A549 (cell line): ENCODE measurements at regions not wholly inside any gene's neighbourhood (a gene's known extent, or its start where the extent isn't known, plus 50 kb on each side); places are given as distances from the start of the nearest gene placed in this dataset.
A peak's percentile ranks its signal among the peaks of the same experiment; 100 is the strongest.

Experiments used
- ATAC-seq, 2 experiments: fragments of 200-7000 bp in 1 of 2; fragments of >200 bp in 1 of 2; cut with Nextera tagmentation in 1 of 2; cut with Tn5 transposase in 1 of 2; 3 replicates each; pipeline versions ENCODE4 v1.8.0 to v1.9.1; 2018 to 2020; ENCODE audit warnings: mild to moderate bottlenecking in 1 of 2, moderate library complexity in 1 of 2
- CTCF ChIA-PET: fragments of 300-600 bp; sonication (Branson Sonifier 250); formaldehyde crosslinking; extraction: SDS; loops from one replicate; lab custom pipeline; 2021; ENCODE audit warnings: antibody characterized with exemption, inconsistent platforms; lab: Yijun Ruan, JAX
- POLR2A ChIA-PET: fragments of 350-600 bp; formaldehyde crosslinking; extraction: SDS; loops from one replicate; lab custom pipeline; 2021; ENCODE audit warnings: antibody characterized with exemption, inconsistent platforms; lab: Yijun Ruan, JAX
- DNase-seq, 2 experiments: peaks; one replicate each; pipeline versions ENCODE4 v3.0.0 to v3.0.0-alpha.2; 2011 to 2016; ENCODE audit warnings: low read depth in 1 of 2, low spot score in 1 of 2
- FAIRE-seq: peaks from 2 replicates; lab custom pipeline; 2011; peaks lifted over from hg19 to GRCh38; lab: Jason Lieb, UNC
- H3K27ac ChIP-seq, 2 experiments: fragments of >200 bp; sonication (Bioruptor Twin); formaldehyde crosslinking; 3 replicates each; pipeline ENCODE4 v1.5.1; 2016 to 2017
- H3K4me1 ChIP-seq: fragments of >200 bp; sonication (Bioruptor Twin); formaldehyde crosslinking; 3 replicates; pipeline ENCODE4 v1.6.1; 2016
- H3K4me2 ChIP-seq: fragments of >200 bp; sonication (Bioruptor Twin); formaldehyde crosslinking; 3 replicates; pipeline ENCODE4 v1.6.1; 2016
- H3K4me3 ChIP-seq: fragments of >200 bp; sonication (Bioruptor Twin); formaldehyde crosslinking; 3 replicates; pipeline ENCODE4 v1.5.1; 2016
- H3K9me3 ChIP-seq: fragments of >200 bp; sonication (Bioruptor Twin); formaldehyde crosslinking; 3 replicates; pipeline ENCODE4 v1.6.1; 2016
- GATA3 ChIP-seq: IDR thresholded peaks from 2 replicates; pipeline ENCODE4 v1.6.1; 2012; ENCODE audit warnings: borderline replicate concordance
- HDAC2 ChIP-seq: fragments of 200-600 bp; sonication (generic); IDR thresholded peaks from 2 replicates; pipeline ENCODE4 v1.6.1; 2016
- HEYL ChIP-seq: fragments of 250-450 bp; sonication (Bioruptor Pico); IDR thresholded peaks from 2 replicates; pipeline ENCODE4 v1.8.0; 2021; ENCODE audit warnings: mild to moderate bottlenecking, moderate library complexity
- HOXA7 ChIP-seq: fragments of 250-450 bp; sonication (Bioruptor Pico); IDR thresholded peaks from 2 replicates; pipeline ENCODE4 v1.5.0; 2020; ENCODE audit warnings: mild to moderate bottlenecking, moderate library complexity
- HOXB13 ChIP-seq: fragments of 250-450 bp; sonication (Bioruptor Pico); IDR thresholded peaks from 2 replicates; pipeline ENCODE4 v1.5.0; 2020; ENCODE audit warnings: low read depth, mild to moderate bottlenecking, moderate library complexity
- HOXB5 ChIP-seq: fragments of 250-450 bp; sonication (Bioruptor Pico); IDR thresholded peaks from 2 replicates; pipeline ENCODE4 v1.5.0; 2020; ENCODE audit warnings: mild to moderate bottlenecking, moderate library complexity
- JUN ChIP-seq, 2 experiments: fragments of >200 bp; sonication (Bioruptor Twin); formaldehyde crosslinking; IDR thresholded peaks; 2 replicates in 1 of 2; 3 replicates in 1 of 2; pipeline ENCODE4 v1.6.1; 2016 to 2017
- POLR2AphosphoS2 ChIP-seq: conservative IDR thresholded peaks from 2 replicates; pipeline ENCODE4 v1.6.1; 2012; ENCODE audit warnings: low read length, improper control_type of control experiment, inconsistent platforms
- RCOR1 ChIP-seq: fragments of 150-350 bp; IDR thresholded peaks from 2 replicates; pipeline ENCODE4 v1.6.1; 2014; ENCODE audit warnings: antibody characterized with exemption, low read length, low read depth
- SMC3 ChIP-seq: fragments of >200 bp; sonication (Bioruptor Twin); formaldehyde crosslinking; IDR thresholded peaks from 3 replicates; pipeline ENCODE4 v1.6.1; 2018; ENCODE audit warnings: inconsistent platforms
- TFCP2L1 ChIP-seq: fragments of 250-450 bp; sonication (Bioruptor Pico); IDR thresholded peaks from 2 replicates; pipeline ENCODE4 v1.5.0; 2021; ENCODE audit warnings: mild to moderate bottlenecking
- ZNF302 ChIP-seq: fragments of 250-450 bp; sonication (Bioruptor Pico); IDR thresholded peaks from 2 replicates; pipeline ENCODE4 v1.9.0; 2021; ENCODE audit warnings: inconsistent platforms, mild to moderate bottlenecking, moderate library complexity
- WGBS: methylation state at CpG from one replicate; pipeline ENCODE4 v1.1.6; 2017; ENCODE audit errors: missing lambda C conversion rate; 5-methylcytosine and 5-hydroxymethylcytosine counted together
- TF ChIP-seq, protein P1 (sequence below): fragments of 450-650 bp; IDR thresholded peaks from 2 replicates; pipeline ENCODE4 v1.6.1; 2014; ENCODE audit warnings: antibody characterized with exemption
- TF ChIP-seq, protein P2 (sequence below): fragments of 250-450 bp; sonication (Bioruptor Pico); IDR thresholded peaks from 2 replicates; pipeline ENCODE4 v1.5.0; 2020; ENCODE audit warnings: low read depth, mild to moderate bottlenecking, moderate library complexity
- TF ChIP-seq, protein P3 (sequence below): IDR thresholded peaks from 2 replicates; pipeline ENCODE4 v1.6.1; 2012; ENCODE audit warnings: low read depth, borderline replicate concordance
- TF ChIP-seq, protein P4 (sequence below): fragments of >200 bp; sonication (Bioruptor Twin); formaldehyde crosslinking; IDR thresholded peaks from 2 replicates; pipeline ENCODE4 v1.6.1; 2016

DNA sequence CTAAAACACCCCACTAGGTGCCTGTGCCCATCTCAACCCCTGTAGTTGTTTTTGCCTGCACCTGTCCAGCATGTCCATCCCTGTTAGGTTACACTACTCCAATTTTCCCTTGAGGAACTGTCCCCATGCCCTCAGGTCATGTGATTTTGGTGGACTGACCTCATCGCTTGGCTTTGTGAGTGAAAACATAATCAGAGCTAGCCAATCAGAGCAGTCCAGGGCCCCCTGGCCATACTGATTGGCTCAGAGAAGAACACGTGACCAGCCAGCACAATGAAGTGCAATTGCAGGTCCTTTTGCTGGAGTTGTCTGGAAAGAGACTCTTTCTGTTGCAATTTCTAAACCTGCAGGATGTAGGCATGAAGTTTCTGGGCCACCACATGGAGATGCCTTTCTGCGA, 303.3 kb upstream of the PROX1 start:
- WGBS, result 28% methylated on average over 3 of the region's 3 CpGs
- FAIRE-seq, result no peak
- Histone ChIP-seq H3K9me3 (no peaks in the 10 kb centered on the region), H3K4me2 (no peak overlapping the region), H3K4me1 (no peaks in the 10 kb centered on the region), H3K27ac (no peak overlapping the region), H3K4me3 (no peak overlapping the region)
- ChIA-PET POLR2A (no interaction called here), CTCF (interaction anchor here (0.7 kb wide), 1 partner anchor 29 kb away, joined by 3 read pairs; no protein-coding TSS in a partner anchor)
- no peak for ATAC-seq
- DNase-seq, result no peak
- TF ChIP-seq HOXB13, result no peak
- TF ChIP-seq, protein P1, sequence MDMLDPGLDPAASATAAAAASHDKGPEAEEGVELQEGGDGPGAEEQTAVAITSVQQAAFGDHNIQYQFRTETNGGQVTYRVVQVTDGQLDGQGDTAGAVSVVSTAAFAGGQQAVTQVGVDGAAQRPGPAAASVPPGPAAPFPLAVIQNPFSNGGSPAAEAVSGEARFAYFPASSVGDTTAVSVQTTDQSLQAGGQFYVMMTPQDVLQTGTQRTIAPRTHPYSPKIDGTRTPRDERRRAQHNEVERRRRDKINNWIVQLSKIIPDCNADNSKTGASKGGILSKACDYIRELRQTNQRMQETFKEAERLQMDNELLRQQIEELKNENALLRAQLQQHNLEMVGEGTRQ, result peak; percentile 46; the same call in 1 of the 2 replicates

DNA sequence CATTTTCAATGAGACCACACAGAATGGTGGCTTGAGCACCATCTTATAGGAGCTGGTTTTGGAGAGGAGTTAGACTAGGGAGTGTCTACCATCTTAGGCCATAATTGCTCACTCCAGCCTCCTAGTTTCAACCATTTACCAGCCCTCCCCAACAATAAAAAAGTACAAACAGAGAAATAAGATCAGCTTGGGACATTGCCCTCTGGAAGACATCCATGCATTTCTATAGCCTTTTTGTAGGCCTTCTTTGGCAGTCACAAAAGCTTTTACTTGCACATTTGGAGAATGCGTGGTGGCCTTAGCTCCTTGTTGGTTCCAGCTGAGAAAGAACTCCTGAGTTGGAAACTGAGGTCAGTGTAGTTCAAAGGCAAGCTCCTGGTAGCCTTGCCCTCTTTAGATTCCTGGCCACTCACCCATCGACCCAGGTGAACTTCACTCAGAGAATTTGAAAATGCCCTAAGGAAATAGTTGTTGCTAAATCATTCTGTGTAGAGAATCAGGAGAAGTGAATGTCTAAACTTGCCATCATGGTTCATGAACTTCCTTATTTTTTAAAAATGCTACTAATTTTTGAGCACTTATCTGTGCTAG, 301.7 kb upstream of the PROX1 start:
- Histone ChIP-seq H3K4me2 (no peak overlapping the region), H3K4me1 (no peaks in the 10 kb centered on the region)
- CTCF ChIA-PET, result interaction anchor here (1.2 kb wide), 1 partner anchor 83 kb away, joined by 4 read pairs; no protein-coding TSS in a partner anchor
- TF ChIP-seq POLR2AphosphoS2 (no peak), HOXB5 (CRISPR knock-in tag) (no peak), GATA3 (no peak), HEYL (CRISPR knock-in tag) (no peak), TFCP2L1 (CRISPR knock-in tag) (no peak), JUN (IDR thresholded peaks at IDR 0.05) (no peak)
- TF ChIP-seq, protein P2, sequence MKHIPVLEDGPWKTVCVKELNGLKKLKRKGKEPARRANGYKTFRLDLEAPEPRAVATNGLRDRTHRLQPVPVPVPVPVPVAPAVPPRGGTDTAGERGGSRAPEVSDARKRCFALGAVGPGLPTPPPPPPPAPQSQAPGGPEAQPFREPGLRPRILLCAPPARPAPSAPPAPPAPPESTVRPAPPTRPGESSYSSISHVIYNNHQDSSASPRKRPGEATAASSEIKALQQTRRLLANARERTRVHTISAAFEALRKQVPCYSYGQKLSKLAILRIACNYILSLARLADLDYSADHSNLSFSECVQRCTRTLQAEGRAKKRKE, result no peak
- TF ChIP-seq, protein P3, sequence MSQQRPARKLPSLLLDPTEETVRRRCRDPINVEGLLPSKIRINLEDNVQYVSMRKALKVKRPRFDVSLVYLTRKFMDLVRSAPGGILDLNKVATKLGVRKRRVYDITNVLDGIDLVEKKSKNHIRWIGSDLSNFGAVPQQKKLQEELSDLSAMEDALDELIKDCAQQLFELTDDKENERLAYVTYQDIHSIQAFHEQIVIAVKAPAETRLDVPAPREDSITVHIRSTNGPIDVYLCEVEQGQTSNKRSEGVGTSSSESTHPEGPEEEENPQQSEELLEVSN, result no peak
- TF ChIP-seq, protein P4, sequence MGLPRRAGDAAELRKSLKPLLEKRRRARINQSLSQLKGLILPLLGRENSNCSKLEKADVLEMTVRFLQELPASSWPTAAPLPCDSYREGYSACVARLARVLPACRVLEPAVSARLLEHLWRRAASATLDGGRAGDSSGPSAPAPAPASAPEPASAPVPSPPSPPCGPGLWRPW, result no peak
- TF ChIP-seq, all 56 proteins: peak for 0
- 7% methylated on average over 2 of the region's 2 CpGs for WGBS
- no peak for FAIRE-seq
- DNase-seq, result no peak
- no peak overlapping the region for H3K4me3 ChIP-seq
- POLR2A ChIA-PET, result no interaction called here
- no peak for ATAC-seq
- H3K27ac ChIP-seq, result no peak overlapping the region
- no peaks in the 10 kb centered on the region for H3K9me3 ChIP-seq

DNA sequence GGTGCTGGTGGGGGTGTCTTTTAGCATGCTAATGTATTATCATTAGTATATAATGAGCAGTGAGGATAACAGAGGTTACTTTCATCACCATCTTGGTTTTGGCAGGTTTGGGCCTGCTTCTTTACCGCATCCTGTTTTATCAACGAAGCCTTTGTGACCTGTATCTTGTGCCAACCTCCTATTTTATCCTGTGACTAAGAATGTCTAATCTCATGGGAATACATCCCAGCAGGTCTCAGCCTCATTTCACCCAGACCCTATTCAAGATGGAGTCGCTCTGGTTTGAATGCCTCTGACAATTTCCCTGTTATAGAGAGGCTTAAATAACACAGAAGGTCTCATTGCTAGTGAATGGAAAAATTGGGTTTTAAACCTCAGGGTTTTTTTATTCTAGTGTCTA, 300.8 kb upstream of the PROX1 start:
- 28% methylated on average over 3 of the region's 3 CpGs for WGBS
- Histone ChIP-seq H3K4me3 (no peak overlapping the region), H3K27ac (no peak overlapping the region), H3K9me3 (no peaks in the 10 kb centered on the region), H3K4me1 (no peaks in the 10 kb centered on the region), H3K4me2 (no peak overlapping the region)
- TF ChIP-seq HOXA7 (CRISPR knock-in tag) (no peak), RCOR1 (no peak), ZNF302 (CRISPR knock-in tag) (no peak)
- POLR2A ChIA-PET, result no interaction called here
- ATAC-seq (no peak), FAIRE-seq (no peak), DNase-seq (no peak)
- CTCF ChIA-PET, result no interaction called here

DNA sequence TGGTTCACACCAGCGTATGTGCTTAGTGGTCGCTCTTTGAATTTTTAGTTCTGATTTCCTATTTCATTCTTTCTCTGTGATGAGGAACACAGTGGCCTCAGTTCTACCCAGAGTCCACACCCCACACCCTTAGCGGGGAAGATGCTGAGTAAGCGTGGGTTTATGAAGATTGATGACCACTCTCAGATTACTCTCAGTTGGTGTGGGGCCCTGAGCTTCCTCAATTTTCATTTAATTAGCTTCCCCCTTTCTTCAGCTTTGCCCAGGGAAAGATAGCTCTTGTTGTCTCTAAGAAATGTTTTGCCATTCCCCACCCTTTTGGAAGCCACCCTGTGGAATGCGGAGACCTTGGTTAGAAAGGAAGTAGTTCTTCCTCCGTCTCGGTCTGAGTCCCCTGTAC, 299.9 kb upstream of the PROX1 start:
- no peaks in the 10 kb centered on the region for H3K4me1 ChIP-seq
- WGBS, result 42% methylated on average over 7 of the region's 7 CpGs

More for the DNA sequence above, 299.9 kb upstream of the PROX1 start:
- no peak overlapping the region for H3K4me3 ChIP-seq
- no peak for TF ChIP-seq SMC3
- TF ChIP-seq HDAC2, result no peak
- TF ChIP-seq HOXB13, result no peak
- no peak for FAIRE-seq
- H3K4me2 ChIP-seq, result no peak overlapping the region
- ATAC-seq, result no peak
- DNase-seq, result no peak
- H3K27ac ChIP-seq, result no peak overlapping the region
- ChIA-PET CTCF (no interaction called here), POLR2A (no interaction called here)
- no peaks in the 10 kb centered on the region for H3K9me3 ChIP-seq
